H9 (cell line): ENCODE measurements at regions not wholly inside any gene's neighbourhood (a gene's known extent, or its start where the extent isn't known, plus 50 kb on each side); places are given as distances from the start of the nearest gene placed in this dataset.

ENCODE experiments used
- DNase-seq: peaks from one replicate; pipeline ENCODE4 v3.0.0-alpha.2; 2017
- H2AFZ ChIP-seq: one replicate; pipeline ENCODE4 v1.6.1; 2013; ENCODE audit warnings: mild to moderate bottlenecking, low read length, control low read depth, moderate library complexity
- H2AK5ac ChIP-seq: 2 replicates; pipeline ENCODE4 v1.6.1; 2013; ENCODE audit warnings: low read length, control low read depth, mixed read lengths; ENCODE audit not compliant: insufficient read length
- H2BK120ac ChIP-seq: one replicate; pipeline ENCODE4 v1.6.1; 2013; ENCODE audit warnings: low read depth, mild to moderate bottlenecking, low read length, control low read depth, inconsistent platforms; ENCODE audit not compliant: poor library complexity, severe bottlenecking
- H2BK12ac ChIP-seq: 2 replicates; pipeline ENCODE4 v1.6.1; 2013; ENCODE audit warnings: low read length, control low read depth, mixed read lengths, low read depth; ENCODE audit not compliant: insufficient read length
- H2BK15ac ChIP-seq: 2 replicates; pipeline ENCODE4 v1.6.1; 2013; ENCODE audit warnings: low read depth, low read length, control low read depth
- H2BK20ac ChIP-seq: one replicate; pipeline ENCODE4 v1.6.1; 2013; ENCODE audit warnings: low read depth, mild to moderate bottlenecking, low read length, control low read depth, inconsistent platforms; ENCODE audit not compliant: poor library complexity, severe bottlenecking
- H2BK5ac ChIP-seq: 2 replicates; pipeline ENCODE4 v1.6.1; 2013; ENCODE audit warnings: low read length, control low read depth, mixed read lengths; ENCODE audit not compliant: insufficient read length
- H3K14ac ChIP-seq: 2 replicates; pipeline ENCODE4 v1.6.1; 2013; ENCODE audit warnings: low read length, control low read depth; ENCODE audit not compliant: insufficient read depth
- H3K18ac ChIP-seq: 2 replicates; pipeline ENCODE4 v1.6.1; 2013; ENCODE audit warnings: low read depth, mild to moderate bottlenecking, mixed read lengths, low read length, control low read depth; ENCODE audit not compliant: insufficient read length
- H3K23ac ChIP-seq: 2 replicates; pipeline ENCODE4 v1.6.1; 2013; ENCODE audit warnings: low read length, control low read depth, mixed read lengths, low read depth; ENCODE audit not compliant: insufficient read length
- H3K23me2 ChIP-seq: 2 replicates; pipeline ENCODE4 v1.6.1; 2013; ENCODE audit warnings: low read depth, mild to moderate bottlenecking, mixed read lengths, low read length, control low read depth; ENCODE audit not compliant: insufficient read length, poor library complexity, severe bottlenecking
- H3K27ac ChIP-seq: 2 replicates; pipeline ENCODE4 v1.5.1; 2013; ENCODE audit warnings: low read length, control low read depth, mixed read lengths, low read depth; ENCODE audit not compliant: insufficient read length
- H3K27me3 ChIP-seq: 2 replicates; pipeline ENCODE4 v1.6.1; 2013; ENCODE audit warnings: low read length, control low read depth, inconsistent platforms; ENCODE audit not compliant: insufficient read depth
- H3K4ac ChIP-seq: 2 replicates; pipeline ENCODE4 v1.6.1; 2013; ENCODE audit warnings: low read depth, mild to moderate bottlenecking, control low read depth, inconsistent platforms, low read length, moderate library complexity
- H3K4me1 ChIP-seq: 2 replicates; pipeline ENCODE4 v1.6.1; 2013; ENCODE audit warnings: low read length, control low read depth, inconsistent platforms; ENCODE audit not compliant: insufficient read depth
- H3K4me2 ChIP-seq: 2 replicates; pipeline ENCODE4 v1.6.1; 2013; ENCODE audit warnings: low read length, control low read depth, mixed read lengths; ENCODE audit not compliant: insufficient read length, insufficient read depth
- H3K56ac ChIP-seq: 2 replicates; pipeline ENCODE4 v1.6.1; 2013; ENCODE audit warnings: low read depth, mild to moderate bottlenecking, mixed read lengths, low read length, control low read depth; ENCODE audit not compliant: insufficient read length
- H3K79me1 ChIP-seq: 2 replicates; pipeline ENCODE4 v1.6.1; 2013; ENCODE audit warnings: low read depth, mild to moderate bottlenecking, moderate library complexity, low read length, control low read depth, inconsistent platforms; ENCODE audit not compliant: insufficient read depth, poor library complexity, severe bottlenecking
- H3K79me2 ChIP-seq: 2 replicates; pipeline ENCODE4 v1.6.1; 2013; ENCODE audit warnings: low read length, control low read depth, inconsistent platforms; ENCODE audit not compliant: insufficient read depth
- H3K9ac ChIP-seq: 2 replicates; pipeline ENCODE4 v1.6.1; 2013; ENCODE audit warnings: low read length, control low read depth, mixed read lengths; ENCODE audit not compliant: insufficient read length; ENCODE audit errors: extremely low read depth
- H3K9me3 ChIP-seq: one replicate; pipeline ENCODE4 v1.6.1; 2013; ENCODE audit warnings: low read depth, low read length, inconsistent platforms; ENCODE audit not compliant: control insufficient read depth
- H3T11ph ChIP-seq: one replicate; pipeline ENCODE4 v1.6.1; 2013; ENCODE audit warnings: mild to moderate bottlenecking, low read length, control low read depth, inconsistent platforms
- H4K20me1 ChIP-seq: one replicate; pipeline ENCODE4 v1.6.1; 2013; ENCODE audit not compliant: control insufficient read depth, insufficient read length, insufficient read depth
- H4K5ac ChIP-seq: 2 replicates; pipeline ENCODE4 v1.6.1; 2013; ENCODE audit warnings: low read depth, mild to moderate bottlenecking, mixed read lengths, low read length, control low read depth; ENCODE audit not compliant: insufficient read length
- H4K8ac ChIP-seq: replicated peaks from 2 replicates; pipeline ENCODE4 v1.6.1; 2013; ENCODE audit warnings: low read length, control low read depth, mixed read lengths, low read depth; ENCODE audit not compliant: insufficient read length
- H4K91ac ChIP-seq: 2 replicates; pipeline ENCODE4 v1.6.1; 2013; ENCODE audit warnings: low read depth, mild to moderate bottlenecking, moderate library complexity, mixed read lengths, low read length, control low read depth; ENCODE audit not compliant: insufficient read length
- H3K27ac Mint-ChIP-seq, 3 experiments: 2 replicates in 2 of 3; 3 replicates in 1 of 3; pipeline ENCODE4 v1.8.0; 2020 to 2021; ENCODE audit warnings: mixed read lengths in 3 of 3, mild to moderate bottlenecking in 1 of 3, moderate library complexity in 1 of 3
- H3K27me3 Mint-ChIP-seq: 2 replicates; pipeline ENCODE4 v1.8.0; 2021; ENCODE audit warnings: low read depth, mild to moderate bottlenecking, moderate library complexity, mixed read lengths
- H3K36me3 Mint-ChIP-seq, 3 experiments: 2 replicates in 2 of 3; 3 replicates in 1 of 3; pipeline ENCODE4 v1.8.0; 2020 to 2021; ENCODE audit warnings: low read depth in 3 of 3, mixed read lengths in 3 of 3; ENCODE audit not compliant: insufficient read depth in 1 of 3
- H3K4me1 Mint-ChIP-seq, 2 experiments: 2 replicates each; pipeline ENCODE4 v1.8.0; 2020; ENCODE audit warnings: mixed read lengths in 2 of 2
- H3K4me3 Mint-ChIP-seq, 2 experiments: 2 replicates in 1 of 2; 3 replicates in 1 of 2; pipeline ENCODE4 v1.8.0; 2020 to 2021; ENCODE audit warnings: mild to moderate bottlenecking in 2 of 2, mixed read lengths in 2 of 2, moderate library complexity in 1 of 2
- H3K9me3 Mint-ChIP-seq, 2 experiments: 2 replicates in 1 of 2; 3 replicates in 1 of 2; pipeline ENCODE4 v1.8.0; 2020; ENCODE audit warnings: mild to moderate bottlenecking in 2 of 2, mixed read lengths in 2 of 2, moderate library complexity in 1 of 2
- WGBS: extraction: QIAGEN DNeasy Blood & Tissue Kit; methylation state at CpG from one replicate; pipeline ENCODE4 v1.1.7; 2013; ENCODE audit warnings: missing lambda C conversion rate, low lambda C conversion rate, mixed read lengths; ENCODE audit not compliant: insufficient read length; ENCODE audit errors: extremely low coverage; 5-methylcytosine and 5-hydroxymethylcytosine counted together
- TF ChIP-seq, protein P1 (sequence below): fragments of 200-600 bp; sonication (generic); conservative IDR thresholded peaks from 3 replicates; pipeline ENCODE4 v1.8.0; 2021; ENCODE audit warnings: antibody characterized with exemption, mild to moderate bottlenecking

DNA sequence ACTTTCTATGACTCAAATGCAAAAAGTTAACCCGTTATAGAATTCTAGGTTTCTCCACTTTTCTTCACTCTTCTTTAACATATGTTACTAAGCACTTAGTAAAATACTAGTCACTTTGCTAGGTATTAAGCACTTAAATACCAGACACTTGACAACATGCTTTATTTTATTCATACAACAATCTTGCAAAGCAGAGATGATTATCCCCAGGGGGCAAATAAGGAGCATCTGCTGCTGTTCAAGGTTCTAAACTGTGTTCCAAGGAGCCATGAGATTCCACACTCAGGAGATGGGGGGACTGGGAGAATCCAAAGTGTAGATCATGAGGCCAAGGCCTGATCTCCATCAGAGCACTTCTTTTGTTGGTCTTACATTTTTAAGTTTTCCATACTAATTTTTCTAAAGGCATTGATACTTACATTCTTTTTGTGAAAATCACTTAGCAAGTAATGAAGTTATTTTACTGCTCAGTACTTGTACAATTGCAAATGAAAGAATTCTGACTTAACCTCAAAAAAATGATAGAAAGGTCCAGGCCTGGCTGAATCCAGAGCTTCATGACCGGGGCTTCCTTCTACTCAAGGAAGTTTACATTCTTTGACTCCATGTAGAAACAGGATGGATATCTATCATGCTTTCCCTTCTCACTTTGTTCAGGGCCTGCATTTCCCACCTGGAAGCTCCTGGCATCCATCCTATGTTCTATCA, 504.4 kb upstream of the WWC1 start:
- DNase-seq = no peak
- Histone ChIP-seq H3K79me1 (no peaks in the 10 kb centered on the region), H3K56ac (no peak overlapping the region), H3K9me3 (no peaks in the 10 kb centered on the region), H3K4ac (no peak overlapping the region), H3K23me2 (no peaks in the 10 kb centered on the region), H4K20me1 (no peaks in the 10 kb centered on the region), H3K79me2 (no peaks in the 10 kb centered on the region), H3K23ac (no peak overlapping the region), H2BK5ac (no peak overlapping the region), H3K27ac (no peak overlapping the region), H2BK15ac (no peak overlapping the region), H3K14ac (no peak overlapping the region), H3K27me3 (no peaks in the 10 kb centered on the region), H3K18ac (no peak overlapping the region), H3K9ac (no peak overlapping the region), H4K5ac (no peak overlapping the region), H4K91ac (no peak overlapping the region), H2AFZ (no peak overlapping the region), H4K8ac (no peak overlapping the region), H2BK20ac (no peak overlapping the region), H2AK5ac (no peak overlapping the region), H3T11ph (no peak overlapping the region), H3K4me1 (peaks cover 7% of the 10 kb centered on the region; the same call in 1 of the 2 replicates), H2BK120ac (no peak overlapping the region), H2BK12ac (no peak overlapping the region), H3K4me2 (no peak overlapping the region)
- no peaks in the 10 kb centered on the region for H3K9me3 Mint-ChIP-seq
- H3K36me3 Mint-ChIP-seq = no peaks in the 10 kb centered on the region
- H3K27ac Mint-ChIP-seq = peak overlapping the region in 1 of 3 experiments; percentile 17; a peak in 1 of 7 replicates
- TF ChIP-seq, protein P1, sequence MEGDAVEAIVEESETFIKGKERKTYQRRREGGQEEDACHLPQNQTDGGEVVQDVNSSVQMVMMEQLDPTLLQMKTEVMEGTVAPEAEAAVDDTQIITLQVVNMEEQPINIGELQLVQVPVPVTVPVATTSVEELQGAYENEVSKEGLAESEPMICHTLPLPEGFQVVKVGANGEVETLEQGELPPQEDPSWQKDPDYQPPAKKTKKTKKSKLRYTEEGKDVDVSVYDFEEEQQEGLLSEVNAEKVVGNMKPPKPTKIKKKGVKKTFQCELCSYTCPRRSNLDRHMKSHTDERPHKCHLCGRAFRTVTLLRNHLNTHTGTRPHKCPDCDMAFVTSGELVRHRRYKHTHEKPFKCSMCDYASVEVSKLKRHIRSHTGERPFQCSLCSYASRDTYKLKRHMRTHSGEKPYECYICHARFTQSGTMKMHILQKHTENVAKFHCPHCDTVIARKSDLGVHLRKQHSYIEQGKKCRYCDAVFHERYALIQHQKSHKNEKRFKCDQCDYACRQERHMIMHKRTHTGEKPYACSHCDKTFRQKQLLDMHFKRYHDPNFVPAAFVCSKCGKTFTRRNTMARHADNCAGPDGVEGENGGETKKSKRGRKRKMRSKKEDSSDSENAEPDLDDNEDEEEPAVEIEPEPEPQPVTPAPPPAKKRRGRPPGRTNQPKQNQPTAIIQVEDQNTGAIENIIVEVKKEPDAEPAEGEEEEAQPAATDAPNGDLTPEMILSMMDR = no peak
- peaks cover 10 to 14% of the 10 kb centered on the region in 2 experiments for H3K4me1 Mint-ChIP-seq
- no peak overlapping the region for H3K4me3 Mint-ChIP-seq
- no CpG with 5 or more reads among the region's 2 CpGs for WGBS
- no peaks in the 10 kb centered on the region; the same call in 1 of the 2 replicates for H3K27me3 Mint-ChIP-seq
